ENCODE measurements at regions not wholly inside any gene's neighbourhood (a gene's known extent, or its start where the extent isn't known, plus 50 kb on each side); places are given as distances from the start of the nearest gene placed in this dataset.

DNA sequence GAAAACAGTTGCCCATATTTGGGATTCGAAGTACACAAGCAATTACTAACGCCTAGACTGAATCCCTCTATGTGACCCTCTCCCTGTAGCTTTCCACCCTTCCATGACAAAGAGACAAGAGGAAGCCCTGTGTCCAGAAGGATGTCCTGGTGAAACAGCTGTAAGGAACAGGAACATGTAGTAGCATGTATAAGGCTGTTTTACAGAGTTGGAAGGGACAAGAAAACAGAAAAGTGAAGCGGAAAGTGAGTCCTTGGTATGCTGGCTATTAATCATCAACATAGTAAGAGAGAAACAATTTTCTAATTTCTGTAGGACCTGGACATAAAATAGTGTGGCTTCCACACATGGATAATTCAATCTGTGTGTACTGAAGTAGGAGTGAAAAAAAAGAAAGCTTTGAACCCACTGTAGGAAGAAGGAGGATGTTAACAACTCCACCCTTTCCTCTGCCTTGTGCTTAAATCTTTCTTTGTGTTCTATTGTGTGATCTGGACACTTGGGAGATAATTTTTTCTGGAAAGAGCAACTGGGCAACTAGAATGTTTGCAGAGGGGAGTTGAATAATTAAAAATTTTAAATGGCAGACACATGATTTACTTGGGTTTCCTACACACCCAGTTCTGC, 162.3 kb upstream of the ZSWIM2 start:
- TF ChIP-seq HDGF (IDR thresholded peaks at IDR 0.05; ENCODE audit: borderline replicate concordance) (no peak), SP1 (IDR thresholded peaks at IDR 0.05) (no peak), ELF4 (IDR thresholded peaks at IDR 0.05) (no peak), CTBP1 (IDR thresholded peaks at IDR 0.05; ENCODE audit: borderline replicate concordance) (no peak), BHLHE40 (IDR thresholded peaks at IDR 0.05; ENCODE audit: borderline replicate concordance) (no peak), FOXM1 (IDR thresholded peaks at IDR 0.05; ENCODE audit: borderline replicate concordance) (no peak), SUZ12 (IDR thresholded peaks at IDR 0.05) (no peak), ZNF384 (IDR thresholded peaks at IDR 0.05) (no peak)
- TF ChIP-seq, protein P1, sequence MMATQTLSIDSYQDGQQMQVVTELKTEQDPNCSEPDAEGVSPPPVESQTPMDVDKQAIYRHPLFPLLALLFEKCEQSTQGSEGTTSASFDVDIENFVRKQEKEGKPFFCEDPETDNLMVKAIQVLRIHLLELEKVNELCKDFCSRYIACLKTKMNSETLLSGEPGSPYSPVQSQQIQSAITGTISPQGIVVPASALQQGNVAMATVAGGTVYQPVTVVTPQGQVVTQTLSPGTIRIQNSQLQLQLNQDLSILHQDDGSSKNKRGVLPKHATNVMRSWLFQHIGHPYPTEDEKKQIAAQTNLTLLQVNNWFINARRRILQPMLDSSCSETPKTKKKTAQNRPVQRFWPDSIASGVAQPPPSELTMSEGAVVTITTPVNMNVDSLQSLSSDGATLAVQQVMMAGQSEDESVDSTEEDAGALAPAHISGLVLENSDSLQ (IDR thresholded peaks at IDR 0.05) = no peak
